ENCODE measurements at regions not wholly inside any gene's neighbourhood (a gene's known extent, or its start where the extent isn't known, plus 50 kb on each side); places are given as distances from the start of the nearest gene placed in this dataset.

GRCh38 chr15:95409626-95410310 lies 920.7 kb upstream of the NR2F2 start:
- H3K4me3 ChIP-seq (replicated peaks; ENCODE audit: insufficient read depth, low read length), result no peak overlapping the region
- peak in 1 of 2 experiments; percentile 24 for DNase-seq (ENCODE audit: low read depth in 1 of 2, low spot score in 1 of 2)
- no peak overlapping the region for H3K27ac ChIP-seq (replicated peaks)
- H3K27me3 ChIP-seq (ENCODE audit: insufficient read depth, poor library complexity, severe bottlenecking), result no peaks in the 10 kb centered on the region
- TF ChIP-seq REST (IDR thresholded peaks at IDR 0.05; ENCODE audit: insufficient replicate concordance, low read depth), result no peak
- TF ChIP-seq POLR2AphosphoS5 (IDR thresholded peaks at IDR 0.05; ENCODE audit: low read depth), result no peak
- TF ChIP-seq CTCF (IDR thresholded peaks at IDR 0.05; ENCODE audit: insufficient read depth, low read length), result no peak
- TF ChIP-seq SPI1 (IDR thresholded peaks at IDR 0.05; ENCODE audit: borderline replicate concordance, low read depth), result no peak; the same call in 1 of the 2 replicates
- no peak for TF ChIP-seq GABPA (IDR thresholded peaks at IDR 0.05; ENCODE audit: low read depth)

- Histone ChIP-seq H3K27me3 (ENCODE audit: insufficient read depth, poor library complexity, severe bottlenecking) (no peaks in the 10 kb centered on the region), H3K27ac (replicated peaks) (no peak overlapping the region), H3K4me3 (replicated peaks; ENCODE audit: insufficient read depth, low read length) (no peak overlapping the region)
- DNase-seq (ENCODE audit: low read depth in 1 of 2, low spot score in 1 of 2), result no peak
- no peak for TF ChIP-seq GABPA (IDR thresholded peaks at IDR 0.05; ENCODE audit: low read depth)
- TF ChIP-seq CTCF (IDR thresholded peaks at IDR 0.05; ENCODE audit: insufficient read depth, low read length), result no peak
- no peak for TF ChIP-seq REST (IDR thresholded peaks at IDR 0.05; ENCODE audit: insufficient replicate concordance, low read depth)
- no peak for TF ChIP-seq SPI1 (IDR thresholded peaks at IDR 0.05; ENCODE audit: borderline replicate concordance, low read depth)
Observed at GRCh38 chr15:95410757-95411156, 919.7 kb upstream of the NR2F2 start.

- no peaks in the 10 kb centered on the region for H3K27me3 ChIP-seq (ENCODE audit: insufficient read depth, poor library complexity, severe bottlenecking)
- no peak for TF ChIP-seq GABPA (IDR thresholded peaks at IDR 0.05; ENCODE audit: low read depth)
- no peak for TF ChIP-seq POLR2AphosphoS5 (IDR thresholded peaks at IDR 0.05; ENCODE audit: low read depth)
- TF ChIP-seq REST (IDR thresholded peaks at IDR 0.05; ENCODE audit: insufficient replicate concordance, low read depth), result no peak
- no peak for TF ChIP-seq CTCF (IDR thresholded peaks at IDR 0.05; ENCODE audit: insufficient read depth, low read length)
- no peak for TF ChIP-seq SPI1 (IDR thresholded peaks at IDR 0.05; ENCODE audit: borderline replicate concordance, low read depth)
Observed at GRCh38 chr15:95416576-95416975, 913.9 kb upstream of the NR2F2 start.

More at GRCh38 chr15:95416576-95416975, 913.9 kb upstream of the NR2F2 start:
- Histone ChIP-seq H3K27ac (replicated peaks) (no peak overlapping the region), H3K4me3 (replicated peaks; ENCODE audit: insufficient read depth, low read length) (no peak overlapping the region)
- DNase-seq (ENCODE audit: low read depth in 1 of 2, low spot score in 1 of 2), result no peak
